GM13977 (cell line): ENCODE measurements at regions not wholly inside any gene's neighbourhood (a gene's known extent, or its start where the extent isn't known, plus 50 kb on each side); places are given as distances from the start of the nearest gene placed in this dataset.

Experiments
- DNase-seq: peaks from one replicate; pipeline ENCODE4 v3.0.0; 2012; ENCODE audit warnings: low spot score
- in situ Hi-C: fragments of 300-500 bp; cut with MboI; formaldehyde crosslinking; loops from one replicate; pipeline ENCODE4 v1.12.0; 2022; ENCODE audit warnings: low sequenced_read_pairs, low pct_unique_long_range_greater_than_20kb, mixed read lengths, inconsistent platforms; ENCODE audit not compliant: unreplicated experiment
- TF ChIP-seq, protein P1 (sequence below): IDR thresholded peaks from 2 replicates; pipeline ENCODE4 v1.5.1; 2012; ENCODE audit warnings: mild to moderate bottlenecking, control low read depth; ENCODE audit not compliant: insufficient read depth; ENCODE audit errors: extremely low read depth, missing control alignments

DNA sequence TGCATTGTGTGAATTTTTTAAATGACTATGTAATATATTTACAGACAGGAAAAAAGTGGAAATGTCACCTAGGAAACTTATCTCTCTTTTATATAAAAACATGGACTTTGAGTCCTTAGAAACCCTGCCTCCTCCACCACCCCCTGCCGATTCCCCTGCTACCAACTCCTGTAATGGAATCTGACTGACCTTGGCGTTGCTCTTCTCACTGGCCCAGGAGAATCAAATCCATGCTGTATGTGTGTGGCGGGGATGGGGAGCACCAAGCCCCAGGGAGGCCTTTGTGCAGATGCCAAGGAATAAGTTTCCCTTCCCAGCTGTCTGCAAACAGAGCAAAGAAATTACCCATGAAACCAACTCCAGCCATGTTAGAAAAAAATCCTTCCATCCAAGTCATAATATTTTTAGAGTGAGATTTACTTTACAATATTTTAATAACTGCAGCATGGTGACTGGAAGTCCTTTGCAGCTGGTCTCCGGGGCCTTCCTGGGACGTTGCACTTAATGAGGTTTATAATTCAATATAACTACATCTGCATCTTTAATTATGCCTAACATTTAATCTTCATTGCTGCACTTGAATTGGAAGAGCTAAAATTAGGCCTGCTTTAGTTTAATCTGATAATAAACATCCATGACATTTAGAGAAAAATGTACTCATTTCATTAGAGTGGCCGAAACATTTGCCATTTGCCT, 111.4 kb upstream of the CACUL1 start:
- TF ChIP-seq, protein P1, sequence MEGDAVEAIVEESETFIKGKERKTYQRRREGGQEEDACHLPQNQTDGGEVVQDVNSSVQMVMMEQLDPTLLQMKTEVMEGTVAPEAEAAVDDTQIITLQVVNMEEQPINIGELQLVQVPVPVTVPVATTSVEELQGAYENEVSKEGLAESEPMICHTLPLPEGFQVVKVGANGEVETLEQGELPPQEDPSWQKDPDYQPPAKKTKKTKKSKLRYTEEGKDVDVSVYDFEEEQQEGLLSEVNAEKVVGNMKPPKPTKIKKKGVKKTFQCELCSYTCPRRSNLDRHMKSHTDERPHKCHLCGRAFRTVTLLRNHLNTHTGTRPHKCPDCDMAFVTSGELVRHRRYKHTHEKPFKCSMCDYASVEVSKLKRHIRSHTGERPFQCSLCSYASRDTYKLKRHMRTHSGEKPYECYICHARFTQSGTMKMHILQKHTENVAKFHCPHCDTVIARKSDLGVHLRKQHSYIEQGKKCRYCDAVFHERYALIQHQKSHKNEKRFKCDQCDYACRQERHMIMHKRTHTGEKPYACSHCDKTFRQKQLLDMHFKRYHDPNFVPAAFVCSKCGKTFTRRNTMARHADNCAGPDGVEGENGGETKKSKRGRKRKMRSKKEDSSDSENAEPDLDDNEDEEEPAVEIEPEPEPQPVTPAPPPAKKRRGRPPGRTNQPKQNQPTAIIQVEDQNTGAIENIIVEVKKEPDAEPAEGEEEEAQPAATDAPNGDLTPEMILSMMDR = no peak
- DNase-seq = no peak
- in situ Hi-C loops = no loop called here

DNA sequence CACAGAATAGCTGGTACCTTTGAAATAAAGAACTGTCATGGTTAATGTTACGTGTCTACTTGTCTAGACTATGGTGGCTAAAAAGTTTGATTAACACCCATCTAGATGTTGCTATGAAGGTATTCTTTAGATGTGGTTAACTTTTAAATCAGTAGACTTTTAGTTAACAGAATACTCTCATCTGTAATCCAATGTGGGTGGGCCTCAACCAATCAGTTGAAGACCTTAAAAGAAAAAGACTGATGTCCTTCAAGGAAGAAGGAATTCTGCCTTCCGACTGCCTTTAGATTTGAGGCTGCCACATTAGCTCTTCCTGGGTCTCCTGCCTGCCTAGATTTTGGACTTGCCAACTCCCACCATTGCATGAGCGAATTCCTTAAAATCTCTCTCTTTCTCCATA, 113.0 kb upstream of the CACUL1 start:
- in situ Hi-C loops = no loop called here
- DNase-seq = no peak

DNA sequence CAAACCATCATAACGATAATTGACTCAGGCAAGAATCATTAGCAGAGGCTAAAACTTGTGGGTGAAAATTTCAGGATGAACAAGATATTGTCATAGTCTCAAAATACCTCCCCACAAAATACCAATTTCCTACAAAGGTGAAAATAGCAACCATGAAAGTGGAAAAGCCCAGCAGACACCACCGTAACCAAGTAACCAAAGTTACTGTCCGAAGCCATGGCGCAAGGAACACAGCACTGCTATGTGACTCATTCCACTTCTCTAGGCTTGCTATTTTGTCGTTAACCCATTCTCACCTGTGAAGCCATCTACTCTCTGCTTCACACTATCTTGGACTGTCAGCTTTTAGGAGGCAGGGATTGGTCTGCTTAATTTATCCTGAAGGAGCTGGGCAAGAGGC, 113.8 kb upstream of the CACUL1 start:
- DNase-seq = no peak
- TF ChIP-seq, protein P1 = no peak
- in situ Hi-C loops = no loop called here

More for the DNA sequence above, 113.0 kb upstream of the CACUL1 start:
- TF ChIP-seq, protein P1 = no peak

DNA sequence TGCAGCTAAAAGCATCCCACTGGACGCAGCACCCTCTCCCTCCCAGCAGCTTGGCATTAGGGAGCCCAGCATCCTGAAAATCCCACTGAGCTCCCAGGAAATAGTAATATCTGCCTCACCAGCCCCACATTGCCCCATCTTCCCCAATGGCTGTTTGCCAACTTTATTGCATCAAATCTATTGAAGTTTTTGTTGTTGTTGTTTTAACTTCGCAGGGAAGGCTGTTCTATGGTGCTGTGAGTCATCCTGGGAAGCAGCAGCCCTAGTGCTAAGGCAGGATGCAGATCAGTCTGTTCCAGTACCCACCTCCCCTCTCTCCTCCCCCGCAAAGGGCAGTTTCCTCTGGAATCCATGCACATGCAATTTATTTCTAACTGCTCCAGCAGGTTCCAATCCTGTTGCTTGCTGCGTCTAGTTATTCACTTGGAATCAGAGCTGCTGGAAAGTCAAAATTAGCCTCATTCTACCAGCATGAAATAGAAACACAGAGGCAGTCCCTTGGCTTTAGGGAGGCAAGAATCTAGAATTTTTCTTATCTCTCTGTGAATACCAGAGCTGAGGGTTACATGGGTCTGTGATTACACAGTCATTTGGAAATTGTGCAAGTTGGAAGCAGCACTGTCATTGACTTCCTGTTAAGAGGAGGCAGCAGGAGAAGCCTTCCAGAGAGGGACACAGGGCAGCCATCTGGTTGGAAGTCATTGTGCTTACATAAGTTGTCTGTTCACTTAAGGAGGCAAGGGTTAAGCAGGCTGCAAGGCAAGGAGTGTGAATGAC, 115.9 kb upstream of the CACUL1 start:
- in situ Hi-C loops = no loop called here
- no peak for DNase-seq

DNA sequence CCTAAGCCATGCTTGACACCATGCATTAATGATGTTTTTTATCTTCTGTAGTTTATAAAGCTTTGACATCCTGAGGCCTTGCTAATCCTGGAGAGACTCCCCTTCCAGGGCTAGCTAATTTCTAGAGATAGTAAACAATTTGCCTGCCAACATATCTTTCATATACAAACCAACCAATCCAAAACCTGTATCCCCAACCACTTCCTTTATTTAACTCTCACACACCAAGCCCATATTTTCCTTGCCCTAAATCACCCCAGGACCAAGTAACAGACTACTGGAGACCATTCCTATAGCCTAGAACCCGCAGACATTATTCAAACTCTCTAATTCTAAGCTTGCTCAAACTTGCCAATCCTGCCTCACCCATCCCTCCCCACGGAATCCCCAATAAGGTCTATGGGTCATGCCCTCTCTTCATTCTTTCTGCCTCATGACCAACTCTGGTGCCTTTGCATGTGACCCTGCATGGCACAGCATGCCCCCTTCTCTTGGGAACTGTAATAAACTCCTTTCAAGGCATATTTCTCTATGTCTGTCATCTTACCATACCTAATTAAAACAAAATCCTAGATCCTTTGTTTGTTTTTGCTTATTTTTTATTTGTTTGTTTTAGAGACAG, 116.6 kb upstream of the CACUL1 start:
- in situ Hi-C loops = no loop called here
- TF ChIP-seq, protein P1 = no peak
- no peak for DNase-seq

More for the DNA sequence above, 115.9 kb upstream of the CACUL1 start:
- TF ChIP-seq, protein P1 = no peak

DNA sequence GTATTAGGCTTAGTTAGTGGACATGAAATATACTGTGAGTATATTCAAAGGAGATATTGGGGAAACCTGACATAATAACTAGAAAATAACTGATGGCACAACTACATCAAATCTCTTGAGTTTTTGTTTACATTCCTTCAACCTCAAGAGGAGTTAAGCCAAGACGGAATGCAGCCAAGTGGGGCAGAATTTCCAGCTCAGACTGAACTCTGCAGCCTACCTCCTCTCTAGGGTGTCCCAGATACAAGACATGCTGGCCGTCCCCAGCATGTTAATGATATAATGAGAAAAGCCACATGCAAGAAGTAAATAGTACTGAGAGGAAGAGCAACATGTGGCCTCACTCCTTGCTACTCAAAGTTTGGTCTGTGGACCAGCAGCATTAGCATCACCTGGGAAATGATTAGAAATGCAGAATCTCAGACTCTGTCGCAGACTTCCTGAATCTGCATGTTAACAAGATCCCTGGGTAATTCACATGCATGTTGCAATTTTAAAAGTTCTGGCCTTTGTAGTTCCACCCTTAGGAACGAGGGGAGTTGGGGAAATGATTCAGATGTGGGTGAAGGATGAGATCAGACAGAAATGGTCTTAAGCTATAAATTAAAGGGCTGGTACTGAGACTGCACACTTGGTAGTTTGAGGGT, 118.4 kb upstream of the CACUL1 start:
- TF ChIP-seq, protein P1 = no peak
- in situ Hi-C loops = no loop called here
- no peak for DNase-seq
